ENCODE measurements at regions not wholly inside any gene's neighbourhood (a gene's known extent, or its start where the extent isn't known, plus 50 kb on each side); places are given as distances from the start of the nearest gene placed in this dataset.

GRCh38 chr6:149265945-149266344 is 51.6 kb upstream of the TAB2 start:
- no peak for TF ChIP-seq EZH2 (IDR thresholded peaks at IDR 0.05; ENCODE audit: borderline replicate concordance, low read length)
- no peak for TF ChIP-seq CTCF (conservative IDR thresholded peaks at IDR 0.05 in 1 of 2, IDR thresholded peaks at IDR 0.05 in 1 of 2; ENCODE audit: extremely low read depth in 1 of 2, insufficient read depth in 1 of 2, low read depth in 1 of 2, low read length in 2 of 2)
